ENCODE measurements at regions not wholly inside any gene's neighbourhood (a gene's known extent, or its start where the extent isn't known, plus 50 kb on each side); places are given as distances from the start of the nearest gene placed in this dataset.

- whole genome bisulfite sequencing, result 90% methylated on average over 7 of the region's 7 CpGs
- H3K27ac ChIP-seq, result no peak overlapping the region
- peaks cover 10% of the 10 kb centered on the region for H3K36me3 ChIP-seq
- H3K4me3 ChIP-seq, result no peak overlapping the region
- H3K4me1 ChIP-seq, result peaks cover 3% of the 10 kb centered on the region
- no peak for TF ChIP-seq EP300 (IDR thresholded peaks at IDR 0.05)
- no peak for TF ChIP-seq CTCF (IDR thresholded peaks at IDR 0.05)
- no peak for TF ChIP-seq POLR2A (IDR thresholded peaks at IDR 0.05)
- no peak for TF ChIP-seq POLR2AphosphoS5 (IDR thresholded peaks at IDR 0.05)
- no peak for DNase-seq (ENCODE audit: low spot score in 2 of 2)
- no peaks in the 10 kb centered on the region for H3K27me3 ChIP-seq
- no peaks in the 10 kb centered on the region for H3K9me3 ChIP-seq
Measured at GRCh38 chr3:11698326-11699082, 54.8 kb upstream of the VGLL4 start.

DNA sequence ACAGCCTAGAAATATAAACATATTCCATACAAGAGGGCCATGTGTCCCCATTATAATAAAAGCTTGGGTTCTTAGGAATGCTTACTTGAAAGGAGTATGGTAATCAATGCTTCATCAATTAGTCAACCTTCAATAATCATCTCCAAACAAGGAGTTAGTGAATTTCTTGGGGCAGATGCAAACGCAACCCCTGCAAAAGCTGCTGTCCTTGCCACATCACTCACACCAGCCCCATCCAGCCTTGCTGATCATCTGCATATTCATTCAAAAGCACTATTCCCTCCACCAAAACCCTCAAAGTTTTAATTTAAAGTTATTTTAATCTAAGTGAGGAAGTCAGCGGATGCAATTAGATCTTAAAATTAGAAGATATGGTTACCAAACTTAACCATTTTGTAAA lies 54.0 kb upstream of the VGLL4 start:
- DNase-seq (ENCODE audit: low spot score in 2 of 2), result no peak

DNA sequence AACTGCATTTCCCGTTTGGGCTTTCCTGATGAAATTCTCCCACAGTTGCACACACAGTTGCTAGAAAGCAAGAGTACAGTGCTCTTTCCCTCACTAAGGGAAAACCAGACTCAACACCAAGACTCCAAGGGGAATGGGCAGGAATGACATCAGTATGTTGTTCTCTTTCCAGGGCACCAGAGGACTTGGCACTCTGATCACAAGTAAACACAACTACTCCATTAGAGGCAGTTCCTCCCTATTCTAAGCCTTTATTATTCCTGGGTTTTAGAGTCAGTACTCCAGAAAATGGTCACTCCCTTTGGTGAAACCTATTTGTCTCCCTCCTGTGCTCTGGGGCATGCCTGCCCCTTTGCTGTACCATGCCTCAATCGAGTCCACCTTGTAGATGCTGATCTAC lies 52.3 kb upstream of the VGLL4 start:
- no peaks in the 10 kb centered on the region for H3K9me3 ChIP-seq
- H3K4me3 ChIP-seq, result no peak overlapping the region
- TF ChIP-seq EP300 (IDR thresholded peaks at IDR 0.05), result no peak
- TF ChIP-seq POLR2AphosphoS5 (IDR thresholded peaks at IDR 0.05), result no peak
- TF ChIP-seq POLR2A (IDR thresholded peaks at IDR 0.05), result no peak
- TF ChIP-seq CTCF (IDR thresholded peaks at IDR 0.05), result no peak
- WGBS, result 74% methylated on average over 2 of the region's 2 CpGs
- H3K4me1 ChIP-seq, result peaks cover 3% of the 10 kb centered on the region
- DNase-seq (ENCODE audit: low spot score in 2 of 2), result no peak
- no peak overlapping the region for H3K27ac ChIP-seq
- no peaks in the 10 kb centered on the region for H3K27me3 ChIP-seq
- peaks cover 6% of the 10 kb centered on the region for H3K36me3 ChIP-seq

More for the DNA sequence above, 54.0 kb upstream of the VGLL4 start:
- H3K36me3 ChIP-seq, result peaks cover 10% of the 10 kb centered on the region
- no peak overlapping the region for H3K4me3 ChIP-seq
- TF ChIP-seq CTCF (IDR thresholded peaks at IDR 0.05) (no peak), POLR2A (IDR thresholded peaks at IDR 0.05) (no peak), EP300 (IDR thresholded peaks at IDR 0.05) (no peak), POLR2AphosphoS5 (IDR thresholded peaks at IDR 0.05) (no peak)
- H3K27me3 ChIP-seq, result no peaks in the 10 kb centered on the region
- H3K4me1 ChIP-seq, result peaks cover 3% of the 10 kb centered on the region
- 96% methylated on average over 2 of the region's 2 CpGs for WGBS
- no peak overlapping the region for H3K27ac ChIP-seq
- no peaks in the 10 kb centered on the region for H3K9me3 ChIP-seq
